Thyroid gland (tissue), 4 donors: ENCODE measurements at regions not wholly inside any gene's neighbourhood (a gene's known extent, or its start where the extent isn't known, plus 50 kb on each side); places are given as distances from the start of the nearest gene placed in this dataset.

Source experiments
- POLR2A ChIP-seq, 2 donors: fragments of 450-650 bp; IDR thresholded peaks; one replicate each; pipeline ENCODE4 v1.6.1; 2017; ENCODE audit warnings: antibody characterized with exemption in 2 of 2, mild to moderate bottlenecking in 2 of 2, moderate library complexity in 1 of 2
- TF ChIP-seq, protein P1 (sequence below), 6 experiments: fragments of 200-600 bp in 3 of 6; fragments of 450-650 bp in 3 of 6; sonication (generic) in 3 of 6; IDR thresholded peaks; one replicate each; pipeline ENCODE4 v1.5.1; 2016 to 2019; ENCODE audit warnings: antibody characterized with exemption in 6 of 6, mild to moderate bottlenecking in 2 of 6, inconsistent platforms in 1 of 6, moderate library complexity in 1 of 6

DNA sequence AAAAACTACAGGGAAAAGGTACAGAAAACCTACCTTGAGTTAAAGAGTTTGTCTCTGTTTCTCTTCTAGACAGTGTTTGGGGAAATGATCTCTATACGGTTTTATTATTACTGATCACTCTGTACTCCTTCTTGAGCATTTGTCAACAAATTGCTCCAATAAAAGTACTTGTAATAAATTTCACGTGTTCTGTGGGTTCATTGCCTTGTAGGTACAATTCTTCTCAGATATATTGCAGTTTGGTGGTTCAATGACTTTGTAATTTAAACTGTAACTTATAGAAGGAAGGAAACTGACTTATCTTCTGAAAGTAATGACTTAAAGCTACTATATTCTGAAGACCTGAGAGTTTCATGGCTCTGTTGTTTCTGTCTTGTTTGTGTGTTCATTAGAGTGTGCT is 319.9 kb upstream of the PCSK5 start:
- TF ChIP-seq, protein P1, sequence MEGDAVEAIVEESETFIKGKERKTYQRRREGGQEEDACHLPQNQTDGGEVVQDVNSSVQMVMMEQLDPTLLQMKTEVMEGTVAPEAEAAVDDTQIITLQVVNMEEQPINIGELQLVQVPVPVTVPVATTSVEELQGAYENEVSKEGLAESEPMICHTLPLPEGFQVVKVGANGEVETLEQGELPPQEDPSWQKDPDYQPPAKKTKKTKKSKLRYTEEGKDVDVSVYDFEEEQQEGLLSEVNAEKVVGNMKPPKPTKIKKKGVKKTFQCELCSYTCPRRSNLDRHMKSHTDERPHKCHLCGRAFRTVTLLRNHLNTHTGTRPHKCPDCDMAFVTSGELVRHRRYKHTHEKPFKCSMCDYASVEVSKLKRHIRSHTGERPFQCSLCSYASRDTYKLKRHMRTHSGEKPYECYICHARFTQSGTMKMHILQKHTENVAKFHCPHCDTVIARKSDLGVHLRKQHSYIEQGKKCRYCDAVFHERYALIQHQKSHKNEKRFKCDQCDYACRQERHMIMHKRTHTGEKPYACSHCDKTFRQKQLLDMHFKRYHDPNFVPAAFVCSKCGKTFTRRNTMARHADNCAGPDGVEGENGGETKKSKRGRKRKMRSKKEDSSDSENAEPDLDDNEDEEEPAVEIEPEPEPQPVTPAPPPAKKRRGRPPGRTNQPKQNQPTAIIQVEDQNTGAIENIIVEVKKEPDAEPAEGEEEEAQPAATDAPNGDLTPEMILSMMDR (IDR thresholded peaks at IDR 0.05) = no peak
- TF ChIP-seq POLR2A (IDR thresholded peaks at IDR 0.05) = no peak
